ENCODE measurements at regions not wholly inside any gene's neighbourhood (a gene's known extent, or its start where the extent isn't known, plus 50 kb on each side); places are given as distances from the start of the nearest gene placed in this dataset.

- TF ChIP-seq CTCF (IDR thresholded peaks at IDR 0.05): no peak
- no peak for TF ChIP-seq POLR2AphosphoS5 (IDR thresholded peaks at IDR 0.05; ENCODE audit: insufficient read depth in 1 of 2, low read depth in 1 of 2)
These were observed 573.8 kb upstream of the EEF2KMT start for GRCh38 chr16:5671421-5671820.

Data from vagina (tissue), 2 donors.